Astrocyte (in vitro differentiated cells and primary cell): ENCODE measurements at regions not wholly inside any gene's neighbourhood (a gene's known extent, or its start where the extent isn't known, plus 50 kb on each side); places are given as distances from the start of the nearest gene placed in this dataset.

Experiments used
- DNase-seq: peaks from one replicate; pipeline ENCODE4 v3.0.0-alpha.2; 2010; ENCODE audit warnings: low read depth
- FAIRE-seq: peaks from 2 replicates; lab custom pipeline; 2011; peaks lifted over from hg19 to GRCh38; lab: Jason Lieb, UNC
- H2AFZ ChIP-seq: 2 replicates; pipeline ENCODE4 v1.6.0; 2012; ENCODE audit warnings: low read depth, low read length, inconsistent platforms
- H3K27ac ChIP-seq: 2 replicates; pipeline ENCODE4 v1.5.1; 2011; ENCODE audit warnings: low read depth, low read length, inconsistent platforms
- H3K27me3 ChIP-seq: 2 replicates; pipeline ENCODE4 v1.6.0; 2011; ENCODE audit warnings: low read length, inconsistent platforms; ENCODE audit not compliant: insufficient read depth
- H3K36me3 ChIP-seq: 2 replicates; pipeline ENCODE4 v1.5.1; 2011; ENCODE audit warnings: low read length, inconsistent platforms; ENCODE audit not compliant: insufficient read depth
- H3K4me1 ChIP-seq: 2 replicates; pipeline ENCODE4 v1.5.1; 2011; ENCODE audit warnings: low read length, inconsistent platforms; ENCODE audit not compliant: insufficient read depth
- H3K4me2 ChIP-seq: 2 replicates; pipeline ENCODE4 v1.6.0; 2012; ENCODE audit warnings: low read length, inconsistent platforms
- H3K4me3 ChIP-seq: 2 replicates; pipeline ENCODE4 v1.5.1; 2011; ENCODE audit warnings: low read depth, mild to moderate bottlenecking, low read length, inconsistent platforms; ENCODE audit not compliant: insufficient read depth
- H3K79me2 ChIP-seq: 2 replicates; pipeline ENCODE4 v1.6.0; 2012; ENCODE audit warnings: mild to moderate bottlenecking, low read length, inconsistent platforms; ENCODE audit not compliant: insufficient read depth
- H3K9ac ChIP-seq: 2 replicates; pipeline ENCODE4 v1.6.0; 2012; ENCODE audit warnings: mild to moderate bottlenecking, low read length, inconsistent platforms
- H3K9me3 ChIP-seq: 2 replicates; pipeline ENCODE4 v1.5.1; 2012; ENCODE audit warnings: low read depth, mild to moderate bottlenecking, low read length, inconsistent platforms; ENCODE audit not compliant: insufficient read depth
- H4K20me1 ChIP-seq: 2 replicates; pipeline ENCODE4 v1.6.0; 2012; ENCODE audit warnings: low read length, inconsistent platforms; ENCODE audit not compliant: insufficient read depth
- H3K27ac Mint-ChIP-seq: one replicate; pipeline ENCODE4 v1.8.0; 2021; ENCODE audit warnings: mild to moderate bottlenecking, mixed read lengths; ENCODE audit not compliant: unreplicated experiment
- H3K27me3 Mint-ChIP-seq: one replicate; pipeline ENCODE4 v1.8.0; 2021; ENCODE audit warnings: low read depth, mixed read lengths; ENCODE audit not compliant: unreplicated experiment
- H3K36me3 Mint-ChIP-seq: one replicate; pipeline ENCODE4 v1.8.0; 2021; ENCODE audit warnings: low read depth, mixed read lengths; ENCODE audit not compliant: unreplicated experiment
- H3K4me1 Mint-ChIP-seq: one replicate; pipeline ENCODE4 v1.8.0; 2021; ENCODE audit warnings: low read depth, mixed read lengths; ENCODE audit not compliant: unreplicated experiment
- H3K4me3 Mint-ChIP-seq: one replicate; pipeline ENCODE4 v1.8.0; 2021; ENCODE audit warnings: mild to moderate bottlenecking, moderate library complexity, mixed read lengths; ENCODE audit not compliant: unreplicated experiment
- H3K9me3 Mint-ChIP-seq: one replicate; pipeline ENCODE4 v1.8.0; 2021; ENCODE audit warnings: mild to moderate bottlenecking, mixed read lengths; ENCODE audit not compliant: unreplicated experiment
- EZH2 ChIP-seq: IDR thresholded peaks from 2 replicates; pipeline ENCODE4 v1.6.1; 2012; ENCODE audit warnings: mild to moderate bottlenecking, low read length, inconsistent platforms; ENCODE audit not compliant: insufficient read depth
- TF ChIP-seq, protein P1 (sequence below): IDR thresholded peaks from 2 replicates; pipeline ENCODE4 v1.5.1; 2011; ENCODE audit warnings: low read depth, mild to moderate bottlenecking, inconsistent platforms, low read length, moderate library complexity; ENCODE audit not compliant: insufficient read depth

DNA sequence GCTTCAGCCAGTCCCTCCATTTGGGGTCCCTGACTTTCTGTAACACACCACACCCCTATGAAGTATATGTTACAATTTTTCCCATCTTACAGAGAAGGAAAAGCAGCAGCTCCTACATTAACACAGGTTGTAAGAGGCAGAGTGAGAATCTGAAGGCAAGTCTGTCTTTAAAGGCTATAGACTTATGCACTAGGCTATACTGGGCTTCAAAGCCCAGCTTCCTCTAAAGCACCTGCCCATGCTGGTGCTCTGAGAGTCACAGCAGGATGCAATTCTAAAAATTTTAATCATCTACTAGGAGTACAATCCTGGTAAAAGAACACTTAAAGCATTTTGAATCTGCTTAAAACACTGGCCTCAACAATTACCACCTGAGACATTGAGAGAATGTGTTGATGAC is 113.0 kb upstream of the NLGN4Y start:
- Histone ChIP-seq H3K9ac (no peak overlapping the region), H3K4me1 (no peaks in the 10 kb centered on the region), H3K27ac (no peak overlapping the region), H3K79me2 (no peaks in the 10 kb centered on the region), H3K4me3 (no peak overlapping the region), H2AFZ (no peak overlapping the region), H3K4me2 (no peak overlapping the region), H3K9me3 (no peaks in the 10 kb centered on the region), H4K20me1 (no peaks in the 10 kb centered on the region), H3K36me3 (no peaks in the 10 kb centered on the region), H3K27me3 (no peaks in the 10 kb centered on the region)
- Mint-ChIP-seq H3K27me3 (no peaks in the 10 kb centered on the region), H3K4me1 (no peaks in the 10 kb centered on the region), H3K27ac (no peak overlapping the region), H3K9me3 (no peaks in the 10 kb centered on the region), H3K36me3 (no peaks in the 10 kb centered on the region), H3K4me3 (no peak overlapping the region)
- DNase-seq = no peak
- TF ChIP-seq EZH2 = no peak
- TF ChIP-seq, protein P1, sequence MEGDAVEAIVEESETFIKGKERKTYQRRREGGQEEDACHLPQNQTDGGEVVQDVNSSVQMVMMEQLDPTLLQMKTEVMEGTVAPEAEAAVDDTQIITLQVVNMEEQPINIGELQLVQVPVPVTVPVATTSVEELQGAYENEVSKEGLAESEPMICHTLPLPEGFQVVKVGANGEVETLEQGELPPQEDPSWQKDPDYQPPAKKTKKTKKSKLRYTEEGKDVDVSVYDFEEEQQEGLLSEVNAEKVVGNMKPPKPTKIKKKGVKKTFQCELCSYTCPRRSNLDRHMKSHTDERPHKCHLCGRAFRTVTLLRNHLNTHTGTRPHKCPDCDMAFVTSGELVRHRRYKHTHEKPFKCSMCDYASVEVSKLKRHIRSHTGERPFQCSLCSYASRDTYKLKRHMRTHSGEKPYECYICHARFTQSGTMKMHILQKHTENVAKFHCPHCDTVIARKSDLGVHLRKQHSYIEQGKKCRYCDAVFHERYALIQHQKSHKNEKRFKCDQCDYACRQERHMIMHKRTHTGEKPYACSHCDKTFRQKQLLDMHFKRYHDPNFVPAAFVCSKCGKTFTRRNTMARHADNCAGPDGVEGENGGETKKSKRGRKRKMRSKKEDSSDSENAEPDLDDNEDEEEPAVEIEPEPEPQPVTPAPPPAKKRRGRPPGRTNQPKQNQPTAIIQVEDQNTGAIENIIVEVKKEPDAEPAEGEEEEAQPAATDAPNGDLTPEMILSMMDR = no peak
- FAIRE-seq = no peak

DNA sequence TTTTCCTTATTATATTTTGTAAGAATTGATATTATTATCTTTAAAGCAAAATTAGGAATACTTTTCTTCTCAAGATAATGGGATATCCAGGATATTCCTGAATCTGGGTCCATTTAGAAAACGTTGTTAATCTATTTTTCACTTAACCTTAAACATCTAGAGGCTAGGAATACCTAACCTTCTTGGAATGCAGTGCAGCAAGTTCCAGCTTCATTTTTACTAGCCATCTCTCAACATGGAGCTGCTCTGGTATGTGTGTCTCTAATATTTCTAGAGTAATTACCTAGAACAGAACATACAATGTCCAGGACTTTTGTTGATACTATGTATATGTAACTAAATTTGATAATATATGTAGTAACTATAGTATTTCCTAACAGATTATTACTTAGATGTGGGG is 87.8 kb upstream of the NLGN4Y start:
- DNase-seq (no peak), FAIRE-seq (no peak)
- H3K27ac Mint-ChIP-seq = no peak overlapping the region
- no peak for TF ChIP-seq EZH2
- TF ChIP-seq, protein P1 = no peak
- no peak overlapping the region for H3K4me3 Mint-ChIP-seq
- H3K9me3 Mint-ChIP-seq = no peaks in the 10 kb centered on the region
- H4K20me1 ChIP-seq = no peaks in the 10 kb centered on the region
- H3K9ac ChIP-seq = no peak overlapping the region
- no peak overlapping the region for H2AFZ ChIP-seq
- no peaks in the 10 kb centered on the region for H3K79me2 ChIP-seq
- no peak overlapping the region for H3K4me3 ChIP-seq
- H3K27ac ChIP-seq = no peak overlapping the region
- peaks cover 3% of the 10 kb centered on the region for H3K4me1 Mint-ChIP-seq
- H3K27me3 ChIP-seq = no peaks in the 10 kb centered on the region
- H3K9me3 ChIP-seq = no peaks in the 10 kb centered on the region
- no peak overlapping the region for H3K4me2 ChIP-seq
- H3K36me3 ChIP-seq = no peaks in the 10 kb centered on the region
- H3K4me1 ChIP-seq = no peaks in the 10 kb centered on the region
- no peaks in the 10 kb centered on the region for H3K36me3 Mint-ChIP-seq
- no peaks in the 10 kb centered on the region for H3K27me3 Mint-ChIP-seq

DNA sequence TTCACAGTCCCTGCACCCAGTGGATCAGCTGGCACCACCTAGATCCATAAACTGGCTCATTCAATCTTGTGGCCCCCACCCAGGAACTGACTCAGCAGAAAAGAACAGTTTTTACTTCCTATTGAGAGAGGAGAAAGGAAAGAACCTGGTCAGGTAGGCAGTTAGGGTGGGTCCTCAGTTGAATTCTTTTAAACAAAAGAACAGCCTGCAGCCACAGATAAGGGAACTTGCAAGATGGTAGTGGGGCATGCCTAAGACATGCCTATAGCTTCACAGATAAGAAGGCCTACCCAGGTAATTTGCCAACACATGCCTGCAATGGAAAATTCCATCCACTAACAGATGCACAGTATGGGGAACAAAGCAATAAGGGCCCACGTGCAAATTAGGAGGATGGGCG is 86.7 kb upstream of the NLGN4Y start:
- H2AFZ ChIP-seq = no peak overlapping the region
- H3K4me3 ChIP-seq = no peak overlapping the region
- H3K9me3 Mint-ChIP-seq = no peaks in the 10 kb centered on the region
- H3K4me3 Mint-ChIP-seq = no peak overlapping the region
- H4K20me1 ChIP-seq = no peaks in the 10 kb centered on the region
- H3K27ac ChIP-seq = no peak overlapping the region
- DNase-seq = no peak
- H3K4me1 Mint-ChIP-seq = peaks cover 3% of the 10 kb centered on the region
- H3K27me3 ChIP-seq = no peaks in the 10 kb centered on the region
- H3K36me3 ChIP-seq = no peaks in the 10 kb centered on the region
- H3K27me3 Mint-ChIP-seq = no peaks in the 10 kb centered on the region
- H3K79me2 ChIP-seq = no peaks in the 10 kb centered on the region
- peak overlapping the region; percentile 78 for H3K27ac Mint-ChIP-seq
- no peak overlapping the region for H3K4me2 ChIP-seq
- TF ChIP-seq, protein P1 = no peak
- no peak for TF ChIP-seq EZH2
- H3K36me3 Mint-ChIP-seq = no peaks in the 10 kb centered on the region
- no peak overlapping the region for H3K9ac ChIP-seq
- no peaks in the 10 kb centered on the region for H3K4me1 ChIP-seq
- H3K9me3 ChIP-seq = no peaks in the 10 kb centered on the region
- FAIRE-seq = no peak
